Fibroblast of skin of back (primary cell): ENCODE measurements at regions not wholly inside any gene's neighbourhood (a gene's known extent, or its start where the extent isn't known, plus 50 kb on each side); places are given as distances from the start of the nearest gene placed in this dataset.

Source experiments
- DNase-seq: peaks from one replicate; pipeline ENCODE4 v3.0.0-alpha.2; 2013

DNA sequence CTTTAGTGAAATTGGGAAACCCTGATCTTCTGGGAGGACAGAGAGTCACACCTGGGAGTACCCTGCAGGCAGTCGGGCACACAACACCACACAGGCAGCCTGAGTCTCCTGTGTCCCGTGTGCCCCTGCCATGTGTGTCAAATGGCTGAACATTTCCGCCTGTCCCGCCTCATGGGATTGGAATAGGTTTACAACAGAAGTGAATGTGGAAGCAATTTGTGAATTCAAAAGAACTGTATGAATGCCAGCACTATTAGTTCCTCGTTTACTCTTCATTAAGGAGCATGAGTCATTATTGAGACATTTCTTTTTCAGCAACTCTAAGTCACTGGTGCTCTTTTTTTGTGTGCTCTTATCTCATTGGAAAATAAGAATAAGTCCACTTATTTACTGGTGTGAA lies 226.5 kb downstream of the PMP22 start:
- DNase-seq: peak; percentile 64

DNA sequence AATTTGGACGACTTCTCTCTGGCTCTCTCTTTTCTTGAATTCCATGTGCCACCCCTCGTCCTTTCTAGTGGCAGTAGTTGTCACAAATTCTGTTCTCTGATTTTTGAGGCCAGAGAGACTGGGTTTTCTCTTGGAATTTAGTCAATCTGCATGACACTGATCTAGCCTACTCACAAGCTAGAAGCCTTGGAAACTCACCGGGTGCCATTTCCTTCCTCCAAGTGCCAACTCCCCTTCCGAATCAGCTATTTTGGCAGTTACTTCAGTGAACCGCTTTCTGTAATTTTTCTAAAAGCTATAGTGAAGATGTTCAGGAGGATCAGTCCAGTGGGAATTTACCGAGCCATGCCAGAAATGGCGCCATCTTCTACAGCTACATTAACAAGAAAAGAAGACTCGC lies 228.9 kb downstream of the PMP22 start:
- DNase-seq: no peak

DNA sequence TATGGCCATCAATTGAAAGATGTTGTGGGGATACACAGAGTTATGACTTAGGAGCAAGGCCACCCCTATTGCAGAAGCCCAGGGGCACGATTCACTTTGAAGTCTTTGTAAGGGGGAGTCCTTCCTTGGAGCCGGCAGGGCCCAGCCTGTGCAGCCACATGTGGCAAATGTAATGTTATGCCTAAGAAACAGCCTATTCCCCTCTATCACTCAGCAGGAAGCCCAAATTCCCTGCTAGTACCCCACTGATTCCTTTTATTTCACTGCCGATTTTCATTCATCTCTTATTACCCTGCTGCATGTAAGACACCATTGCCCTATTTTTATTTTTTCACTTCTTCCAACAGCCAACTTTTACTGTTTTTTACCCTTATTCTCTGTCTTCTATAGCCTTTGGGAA lies 233.2 kb downstream of the PMP22 start:
- no peak for DNase-seq

DNA sequence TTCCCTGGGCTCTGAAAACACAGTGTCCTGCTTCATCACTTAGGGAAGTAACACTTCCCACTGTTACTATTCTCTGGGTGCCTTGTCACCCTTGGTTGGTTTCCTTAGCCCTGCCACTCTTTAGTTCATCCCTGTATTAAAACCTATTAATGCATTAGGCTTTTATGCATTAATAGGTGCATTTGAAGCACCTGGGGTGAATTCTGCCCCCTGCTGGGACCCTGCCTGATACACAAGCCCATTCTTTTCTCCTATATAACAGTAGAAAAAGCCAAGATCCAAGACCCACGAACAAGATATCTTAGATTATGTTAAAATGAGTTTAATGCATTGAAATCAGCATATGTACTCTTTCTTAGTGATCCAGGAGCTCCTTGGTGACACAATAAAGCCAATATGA lies 235.7 kb downstream of the PMP22 start:
- no peak for DNase-seq

DNA sequence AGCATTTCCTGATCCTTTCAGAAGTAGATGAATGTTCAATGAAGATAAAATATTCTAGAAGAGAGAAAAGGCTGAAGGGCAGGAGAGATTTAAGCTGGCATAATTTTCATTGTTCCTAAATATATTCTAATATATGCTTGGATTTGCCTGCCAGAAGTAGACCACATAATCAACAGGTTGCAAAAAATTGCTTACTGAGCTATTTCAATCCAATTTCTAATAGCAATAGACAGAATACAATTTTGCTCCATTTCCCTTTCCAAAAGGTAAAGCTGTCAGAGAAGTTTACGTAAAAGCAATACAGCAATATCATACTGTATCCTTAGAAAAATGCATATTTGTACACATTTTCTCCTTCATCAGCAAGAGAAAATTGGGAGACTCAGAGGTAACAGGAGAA lies 237.3 kb downstream of the PMP22 start:
- no peak for DNase-seq

DNA sequence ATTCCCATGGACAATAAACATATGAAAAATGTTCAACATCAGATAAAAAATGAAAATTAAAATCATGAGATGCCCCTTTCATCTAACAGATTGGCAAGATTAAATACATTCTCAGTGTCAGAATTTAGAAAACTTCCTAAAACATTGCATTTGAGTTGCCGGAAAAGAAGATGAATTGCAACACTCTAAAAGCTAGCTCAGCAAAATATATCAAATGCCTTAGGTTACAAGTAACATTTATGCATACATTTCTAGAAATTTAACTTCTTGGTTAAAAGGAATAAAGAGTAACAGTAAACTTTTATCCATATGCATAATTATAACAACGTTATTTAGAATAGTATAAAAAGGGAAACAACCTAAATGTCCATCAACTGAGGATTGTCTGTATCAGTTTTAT lies 239.0 kb downstream of the PMP22 start:
- DNase-seq: no peak

DNA sequence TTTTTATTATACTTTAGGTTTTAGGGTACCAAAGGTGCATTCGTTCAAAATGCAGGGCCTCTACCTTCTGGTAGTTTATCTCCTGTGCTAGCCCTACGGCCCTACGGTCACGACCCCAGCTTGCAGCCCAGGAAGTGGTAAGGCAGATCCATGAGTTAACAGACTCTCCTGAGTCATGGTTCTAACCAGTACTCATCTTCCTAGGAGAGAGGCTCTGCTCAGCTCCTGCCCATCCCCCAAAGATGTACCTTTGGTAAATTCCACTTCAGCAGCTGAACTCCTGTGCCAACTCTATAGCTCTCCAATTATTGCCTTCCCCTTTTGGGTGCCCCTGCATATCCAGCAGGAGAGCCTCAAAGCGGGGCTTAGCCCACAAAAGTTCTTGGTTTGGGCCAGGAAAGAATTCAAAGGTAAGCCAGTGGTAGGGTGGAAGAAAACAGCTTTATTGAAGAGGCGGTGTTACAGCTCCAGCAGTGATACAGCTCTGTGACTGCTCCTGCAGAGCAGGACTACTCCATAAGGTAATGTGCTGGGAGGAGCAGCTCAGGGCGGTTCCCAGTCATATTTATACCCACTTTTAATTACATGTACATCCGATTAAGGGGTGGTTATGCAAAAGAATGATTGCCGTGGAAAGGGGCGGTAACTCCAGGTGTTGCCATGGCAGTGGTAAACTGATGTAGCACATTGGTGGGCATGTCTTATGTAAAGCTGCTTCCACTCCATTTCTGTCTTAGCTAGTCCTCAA lies 241.4 kb downstream of the PMP22 start:
- DNase-seq: no peak

DNA sequence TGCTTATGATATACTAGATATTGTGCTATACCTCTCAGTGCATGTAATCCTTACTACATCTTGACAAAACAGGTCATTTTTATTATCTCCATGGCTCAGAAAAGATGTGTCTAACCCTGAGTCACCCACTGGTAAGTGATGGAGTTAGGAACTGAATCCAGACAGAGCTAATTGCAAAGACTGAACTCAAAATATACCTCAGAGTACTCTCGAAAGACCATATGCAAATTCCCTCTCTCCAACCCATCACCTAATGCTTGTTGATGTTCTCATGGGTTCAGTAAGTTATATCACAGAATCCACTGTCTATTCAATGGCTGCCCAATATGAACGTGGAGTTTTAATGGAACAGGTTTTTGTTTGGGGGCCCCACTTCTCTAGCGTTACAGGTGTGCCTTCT lies 246.0 kb downstream of the PMP22 start:
- no peak for DNase-seq

DNA sequence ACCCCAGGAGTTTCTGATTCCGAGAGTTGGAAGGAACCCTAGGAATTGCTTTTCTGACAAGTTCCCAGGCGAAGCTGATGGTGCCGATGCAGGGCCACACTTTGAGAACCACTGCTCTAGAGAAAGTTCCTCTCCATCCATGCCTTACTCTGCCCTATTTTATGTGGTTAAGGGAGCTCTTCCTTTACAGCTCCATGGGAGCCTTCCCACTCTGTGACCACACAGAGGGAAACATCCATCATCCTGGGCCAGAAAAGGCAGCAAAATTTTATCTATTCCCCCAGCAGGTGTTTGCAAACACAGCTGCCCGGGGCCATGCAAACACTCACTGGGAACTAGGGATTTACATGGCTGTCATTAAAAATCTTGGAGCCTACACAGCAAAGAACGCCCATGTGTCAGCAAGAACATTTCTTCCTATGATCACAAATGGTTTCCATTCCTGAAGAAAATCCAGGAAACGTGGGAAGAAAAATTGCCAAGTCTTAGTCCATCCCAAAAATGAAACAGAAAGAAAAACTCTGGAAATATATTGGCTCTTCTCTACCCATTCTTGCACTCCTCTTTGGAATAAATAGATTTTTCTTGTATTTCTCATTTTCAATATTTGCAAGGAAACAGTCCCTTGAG lies 252.7 kb downstream of the PMP22 start:
- DNase-seq: no peak

DNA sequence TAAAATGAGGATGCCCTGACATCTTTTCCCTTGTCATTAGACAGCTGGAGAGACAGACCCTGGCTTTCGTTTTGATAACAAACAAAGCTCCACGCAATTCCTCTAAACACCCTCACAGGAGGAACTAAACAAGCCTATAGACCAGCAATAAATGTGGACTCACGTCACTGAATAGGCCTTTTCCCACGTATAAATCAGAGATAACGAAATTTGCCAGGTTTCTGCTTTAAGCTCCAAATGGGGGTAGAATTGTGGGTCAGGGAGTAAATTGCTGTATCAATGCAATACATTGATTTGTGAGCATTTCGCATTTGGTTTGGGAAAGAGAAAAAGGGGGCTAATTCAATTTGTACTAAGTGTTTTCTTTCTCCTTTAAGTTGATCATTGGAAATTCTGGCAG lies 256.0 kb downstream of the PMP22 start:
- no peak for DNase-seq

DNA sequence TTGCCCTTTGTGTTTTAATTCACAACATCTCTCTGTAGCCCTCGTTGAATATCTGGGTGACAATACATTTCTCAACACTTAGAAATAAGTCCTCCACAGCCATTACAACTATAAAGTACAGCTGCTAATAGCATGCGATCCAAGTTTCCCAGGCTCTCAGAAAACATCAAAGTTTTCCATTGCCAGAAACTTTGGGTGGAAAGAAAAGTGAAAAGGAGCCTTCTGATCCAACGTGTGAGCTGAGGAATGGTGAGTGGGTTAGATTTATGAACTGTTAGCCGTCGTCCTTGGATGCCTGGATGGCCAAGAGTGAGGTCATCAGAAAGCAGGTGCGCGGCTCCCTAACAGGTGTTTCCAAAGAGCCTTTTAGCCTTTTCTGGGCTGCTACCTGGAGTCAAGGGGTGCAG lies 258.0 kb downstream of the PMP22 start:
- DNase-seq: no peak

DNA sequence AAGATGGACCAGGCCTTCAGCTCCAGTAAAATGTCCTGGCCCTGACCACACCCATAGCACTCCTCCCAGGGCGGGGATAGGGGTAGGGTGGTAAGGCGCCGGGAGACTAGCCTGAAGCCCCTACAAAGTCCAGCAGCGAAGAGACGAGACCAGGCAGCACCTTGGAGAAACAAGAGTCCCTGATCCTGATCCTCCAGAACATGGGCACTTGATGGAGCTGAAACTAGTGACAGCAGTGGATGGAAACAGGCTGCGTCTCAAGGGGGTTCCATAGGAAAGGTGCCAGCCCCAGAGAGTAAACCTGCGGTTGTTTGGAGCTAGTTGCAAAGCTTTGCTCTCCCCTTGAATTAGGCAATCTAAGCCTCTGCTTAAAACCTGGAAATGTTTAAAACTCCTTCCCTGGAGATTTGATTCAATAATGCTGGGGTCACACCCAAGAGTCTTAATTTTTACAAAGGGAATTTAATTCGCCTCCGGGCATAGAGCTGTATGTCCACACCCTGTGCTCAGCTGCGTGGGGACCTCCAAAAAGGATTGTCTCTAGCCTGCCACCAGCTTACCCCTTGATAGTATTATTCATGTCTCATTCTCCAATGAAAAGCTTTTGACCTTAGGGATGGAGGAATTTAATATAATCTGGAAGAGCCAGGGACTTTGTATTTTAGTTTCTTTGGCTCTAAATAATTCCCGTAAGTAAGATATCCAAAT lies 258.6 kb downstream of the PMP22 start:
- no peak for DNase-seq

DNA sequence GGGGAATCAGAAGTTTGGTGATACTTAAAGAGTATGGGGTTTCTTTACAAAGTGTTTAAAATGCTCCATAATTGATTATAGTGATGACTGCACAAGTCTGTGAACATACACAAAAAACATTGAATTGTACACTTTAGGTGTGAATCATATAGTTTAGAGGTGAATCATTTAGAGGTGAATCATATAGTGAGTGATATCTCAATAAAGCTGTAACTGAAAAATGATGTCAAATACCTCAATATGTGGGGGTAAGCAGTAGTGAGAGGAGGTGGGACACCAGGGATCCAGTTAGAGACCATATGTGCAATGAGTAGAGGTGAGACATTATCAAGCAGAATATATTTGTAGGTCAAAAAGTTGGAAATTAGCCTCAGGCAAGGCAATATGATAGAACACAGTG lies 264.5 kb downstream of the PMP22 start:
- DNase-seq: no peak

DNA sequence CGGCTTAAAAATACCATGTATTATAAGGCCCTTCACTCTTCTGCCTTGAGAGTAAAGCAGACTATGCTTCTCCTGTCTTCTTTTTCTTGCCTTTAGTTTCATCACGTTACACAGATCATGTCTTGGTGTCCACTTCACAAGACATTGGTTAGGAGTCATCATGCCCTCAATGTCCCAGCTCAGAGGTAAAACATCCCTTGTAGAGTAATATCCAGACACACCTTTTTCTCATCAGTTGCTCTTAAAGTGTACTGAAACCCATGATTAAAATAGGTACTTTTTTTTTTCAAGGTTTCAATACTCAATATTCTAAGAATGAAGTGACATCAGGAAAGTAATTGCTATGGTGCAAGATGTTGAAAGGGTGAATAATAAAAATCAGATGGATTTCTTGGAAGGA lies 267.8 kb downstream of the PMP22 start:
- no peak for DNase-seq

DNA sequence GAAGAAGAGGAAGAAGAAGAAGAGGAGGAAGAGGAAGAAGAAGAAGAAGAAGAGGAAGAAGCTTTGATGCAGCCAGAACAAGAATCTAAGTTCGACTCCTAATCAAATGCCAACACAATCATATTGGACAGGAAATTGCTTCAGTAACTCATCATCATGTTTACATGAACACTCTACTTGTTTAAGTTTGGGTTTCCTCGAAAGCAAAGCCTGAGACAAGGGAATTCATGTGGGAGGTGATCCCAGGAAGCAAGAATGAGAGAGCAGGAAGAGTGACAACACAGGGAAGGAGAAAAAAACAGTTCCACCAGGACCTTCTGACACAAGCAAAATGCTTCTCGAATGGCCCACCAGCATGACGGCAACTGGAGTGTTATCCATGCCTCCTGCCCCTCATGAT lies 279.0 kb downstream of the PMP22 start:
- no peak for DNase-seq

DNA sequence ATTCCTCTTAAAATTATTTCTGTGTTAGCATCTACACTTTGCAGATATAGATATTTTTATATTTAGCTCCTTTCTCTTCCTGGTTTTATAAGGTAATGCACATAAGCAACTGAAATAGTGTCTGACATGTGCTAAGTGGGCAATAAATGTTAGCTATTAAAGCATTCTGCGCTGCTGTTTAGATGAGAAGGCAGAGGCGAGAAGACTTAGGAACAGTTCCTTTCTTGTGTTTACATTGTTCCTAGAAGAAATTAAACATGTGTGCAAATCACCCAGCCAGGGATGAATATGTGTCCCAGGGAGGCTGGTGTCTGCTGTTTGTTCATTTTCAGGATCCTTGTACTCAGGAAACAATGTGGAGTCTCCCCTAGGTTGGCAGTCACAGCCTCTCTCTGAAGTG lies 292.3 kb downstream of the PMP22 start:
- no peak for DNase-seq

DNA sequence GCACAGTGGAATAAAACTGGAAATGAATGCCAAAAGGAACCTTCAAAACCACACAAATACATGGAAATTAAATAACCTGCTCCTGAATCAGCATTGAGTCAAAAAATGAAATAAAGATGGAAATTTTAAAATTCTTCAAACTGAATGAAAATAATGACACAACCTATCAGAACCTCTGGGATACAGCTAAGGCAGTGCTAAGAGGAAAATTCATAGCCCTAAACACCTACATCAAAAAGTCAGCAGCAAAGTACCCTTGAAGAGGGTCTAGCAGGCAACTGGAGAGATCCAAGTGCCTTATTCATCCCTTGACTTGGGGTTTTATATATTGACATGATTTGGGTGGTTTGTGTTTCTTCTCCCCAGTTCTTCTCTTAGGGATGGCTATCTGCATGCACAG lies 294.1 kb downstream of the PMP22 start:
- DNase-seq: no peak

DNA sequence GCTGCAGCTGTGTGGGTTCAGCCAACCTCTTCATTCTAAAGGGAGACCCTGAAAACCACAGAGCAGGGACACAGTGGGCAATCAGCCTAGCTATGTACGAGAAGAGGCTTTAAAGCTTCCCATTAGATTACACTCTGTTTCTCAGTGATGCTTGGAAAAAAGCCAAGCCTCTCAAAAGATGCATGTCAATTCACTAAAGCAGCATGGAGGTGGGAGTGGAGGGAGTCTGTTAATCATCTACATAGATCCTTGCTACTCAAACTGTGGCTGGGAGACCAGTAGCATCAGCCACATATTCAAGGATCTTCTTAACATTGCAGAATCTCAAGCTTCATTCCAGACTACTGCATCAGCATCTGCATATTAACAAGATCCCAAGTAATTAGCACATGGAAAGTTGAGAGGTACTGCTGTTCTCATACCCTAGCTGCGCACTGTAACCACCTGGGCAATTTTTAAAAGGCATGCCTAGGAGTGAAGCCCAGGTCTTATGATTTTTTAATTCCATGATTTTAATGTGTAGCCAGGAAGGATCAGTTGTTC lies 305.9 kb downstream of the PMP22 start:
- no peak for DNase-seq

DNA sequence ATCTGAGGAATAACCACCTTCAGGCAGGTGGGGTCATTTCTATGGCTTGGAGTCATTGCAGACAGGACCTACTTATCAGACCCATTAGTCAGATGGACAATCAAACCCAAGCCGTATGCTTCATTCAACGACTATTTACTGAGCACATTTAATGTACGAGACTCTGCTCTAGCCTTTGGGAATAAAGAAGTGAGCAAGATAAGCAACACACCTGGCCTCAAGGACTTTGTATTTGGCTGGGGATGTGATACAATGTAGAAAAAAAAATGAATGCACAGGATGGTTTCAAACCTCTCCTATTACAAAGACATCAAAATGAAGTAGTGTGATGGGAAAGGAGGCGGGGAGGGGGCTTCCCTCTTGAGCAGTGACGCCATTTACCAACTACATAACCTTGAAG lies 311.7 kb downstream of the PMP22 start:
- DNase-seq: no peak

DNA sequence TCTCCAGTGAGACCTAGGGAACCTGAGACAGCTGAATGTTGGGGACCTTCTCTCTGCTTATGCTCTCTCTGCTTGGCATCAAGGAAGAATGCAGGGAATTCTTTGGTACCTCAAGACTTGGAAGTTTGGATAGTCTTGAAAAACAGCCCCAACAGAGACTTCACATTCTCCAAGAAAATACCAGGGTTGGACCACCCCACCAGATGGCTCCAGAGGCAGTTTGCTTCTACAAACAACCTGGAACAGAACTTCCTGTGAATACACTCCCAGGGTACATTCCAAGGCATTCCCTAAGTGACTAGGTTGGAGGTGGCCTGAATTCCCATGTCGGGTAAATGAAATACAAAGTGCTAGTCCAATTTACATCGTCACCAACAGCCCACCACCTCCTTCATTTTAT lies 314.4 kb downstream of the PMP22 start:
- DNase-seq: peak; percentile 32

DNA sequence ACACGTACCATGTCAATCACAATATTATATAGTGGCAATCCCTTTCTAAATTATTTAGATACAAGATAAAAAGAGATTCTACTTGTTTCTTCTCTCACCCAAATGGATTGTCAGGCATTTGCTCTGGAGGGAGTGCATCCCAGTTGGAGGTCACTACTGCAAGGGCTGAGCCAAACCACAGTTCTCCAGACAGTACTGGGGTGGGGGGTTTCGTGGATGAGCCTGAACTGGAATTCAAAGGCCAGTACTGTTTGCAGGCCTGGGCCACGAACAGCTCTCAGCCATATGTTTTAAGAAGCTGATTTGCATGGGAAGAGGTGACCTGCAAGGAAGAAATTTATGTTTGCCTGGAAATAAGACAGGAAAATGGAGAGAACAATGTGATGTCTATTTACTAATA lies 314.9 kb downstream of the PMP22 start:
- peak; percentile 79 for DNase-seq

DNA sequence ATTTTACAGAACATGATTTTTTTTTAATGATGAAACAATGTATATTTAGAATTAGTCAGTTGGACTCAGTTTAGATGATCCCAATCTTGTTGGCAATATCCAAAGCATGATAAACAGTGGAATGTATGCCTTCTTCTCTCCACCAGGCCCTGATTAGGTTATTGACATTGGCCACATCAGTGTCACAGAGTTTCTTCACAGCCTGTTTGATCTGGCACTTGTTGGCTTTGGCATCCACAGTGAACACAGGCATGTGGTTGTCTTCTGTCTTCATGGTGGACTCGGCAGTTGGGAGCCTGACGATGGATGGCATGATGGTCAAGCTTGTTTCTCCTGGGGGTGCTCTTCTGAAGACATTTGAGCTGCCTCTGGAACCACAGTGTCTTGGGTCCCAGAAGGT lies 317.5 kb downstream of the PMP22 start:
- DNase-seq: no peak

DNA sequence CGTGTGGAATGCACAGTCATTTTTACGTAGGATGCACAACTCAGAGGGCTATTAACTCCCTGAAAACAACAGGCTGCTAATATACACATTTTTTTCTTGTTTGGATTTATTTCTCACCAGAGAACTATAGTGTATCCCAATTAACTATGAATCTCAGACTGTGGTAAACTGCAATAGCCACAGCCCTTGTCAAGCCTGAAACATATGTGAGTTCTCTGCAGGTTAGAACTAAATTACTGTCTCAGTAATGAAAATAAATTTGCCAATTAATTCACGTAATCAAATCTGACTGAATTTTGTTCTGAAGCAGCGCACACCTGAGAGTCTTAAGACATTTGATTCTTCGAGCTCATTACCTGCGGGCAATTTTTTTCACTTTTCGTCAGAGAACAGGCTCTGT lies 318.6 kb downstream of the PMP22 start:
- no peak for DNase-seq
